GM20431 (cell line): ENCODE measurements at regions not wholly inside any gene's neighbourhood (a gene's known extent, or its start where the extent isn't known, plus 50 kb on each side); places are given as distances from the start of the nearest gene placed in this dataset.

Source experiments
- in situ Hi-C: fragments of 300-500 bp; cut with MseI, MboI; formaldehyde crosslinking; loops from one replicate; pipeline ENCODE4 v1.15.0; 2020; ENCODE audit warnings: low sequenced_read_pairs; ENCODE audit not compliant: unreplicated experiment

DNA sequence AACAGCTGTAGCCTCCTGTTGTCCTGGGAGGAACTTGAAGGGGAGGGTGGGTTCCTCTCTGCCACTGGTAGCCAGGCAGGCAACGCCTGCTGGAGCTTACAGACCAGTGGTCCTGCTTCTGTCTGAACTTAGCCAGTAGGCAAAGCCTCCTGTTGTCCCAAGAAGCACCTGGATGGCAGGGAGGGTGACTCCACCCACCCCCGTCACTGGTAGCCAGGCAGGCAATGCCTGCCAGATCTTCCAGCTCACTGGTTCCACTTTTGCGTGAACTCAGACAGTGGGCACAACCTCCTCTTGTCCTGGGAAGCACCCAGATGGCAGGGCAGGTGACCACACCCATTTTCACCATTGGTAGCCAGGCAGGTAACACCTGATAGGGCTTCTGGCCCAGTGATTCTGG is 203.5 kb upstream of the DIPK2B start:
- in situ Hi-C loops, result loop anchor here (25.0 kb wide), 1 partner anchor 92 kb away; no protein-coding TSS in a partner anchor

DNA sequence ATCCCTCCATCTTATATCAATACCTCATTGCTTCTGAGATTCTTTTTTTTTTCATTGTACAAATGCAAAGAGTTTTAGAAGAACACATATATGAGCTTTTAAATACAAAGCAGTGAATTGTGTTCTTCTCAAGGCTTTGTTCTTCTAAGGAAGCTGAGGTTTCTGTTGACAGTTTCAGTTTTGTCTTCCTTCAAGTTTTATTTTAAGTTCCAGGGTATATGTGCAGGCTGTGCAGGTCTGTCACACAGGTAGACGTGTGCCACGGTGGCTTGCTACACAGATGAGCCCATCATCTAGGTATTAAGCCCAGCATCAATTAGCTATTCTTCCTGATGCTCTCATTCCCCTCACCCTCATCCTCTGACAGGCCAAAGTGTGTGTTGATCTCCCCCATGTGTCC is 201.2 kb upstream of the DIPK2B start:
- in situ Hi-C loops, result loop anchor here (25.0 kb wide), 1 partner anchor 90 kb away; no protein-coding TSS in a partner anchor

DNA sequence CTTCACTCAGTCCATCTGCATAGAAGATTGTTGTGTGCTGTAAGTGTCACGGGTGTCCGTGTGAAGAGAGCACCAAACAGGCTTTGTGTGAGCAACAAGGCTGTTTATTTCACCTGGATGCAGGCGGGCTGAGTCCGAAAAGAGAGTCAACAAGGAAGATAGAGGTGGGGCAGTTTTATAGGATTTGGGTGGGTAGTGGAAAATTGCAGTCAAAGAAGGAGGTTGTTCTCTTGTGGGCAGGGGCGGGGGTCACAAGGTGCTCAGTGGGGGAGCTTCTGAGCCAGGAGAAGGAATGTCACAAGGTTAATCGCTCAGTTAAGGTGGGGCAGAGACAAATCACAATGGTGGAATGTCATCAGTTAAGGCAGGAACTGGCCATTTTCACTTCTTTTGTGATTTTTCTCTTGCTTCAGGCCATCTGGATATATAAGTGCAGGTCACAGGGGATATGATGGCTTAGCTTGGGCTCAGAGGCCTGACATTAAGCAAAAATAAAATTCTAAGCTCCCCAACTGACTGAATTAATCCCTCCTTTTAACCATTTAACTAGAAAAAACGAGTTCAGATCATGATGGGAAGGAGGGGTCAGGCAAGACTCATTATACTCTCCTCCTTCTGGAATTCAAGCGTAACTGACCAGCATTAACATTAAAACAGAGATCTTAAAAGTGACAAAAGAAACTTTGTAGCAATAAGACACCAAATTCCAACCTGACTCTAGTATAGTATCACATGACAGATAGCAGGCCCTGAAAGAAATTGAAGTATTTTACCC is 200.5 kb upstream of the DIPK2B start:
- in situ Hi-C loops, result loop anchor here (25.0 kb wide), 1 partner anchor 89 kb away; no protein-coding TSS in a partner anchor

DNA sequence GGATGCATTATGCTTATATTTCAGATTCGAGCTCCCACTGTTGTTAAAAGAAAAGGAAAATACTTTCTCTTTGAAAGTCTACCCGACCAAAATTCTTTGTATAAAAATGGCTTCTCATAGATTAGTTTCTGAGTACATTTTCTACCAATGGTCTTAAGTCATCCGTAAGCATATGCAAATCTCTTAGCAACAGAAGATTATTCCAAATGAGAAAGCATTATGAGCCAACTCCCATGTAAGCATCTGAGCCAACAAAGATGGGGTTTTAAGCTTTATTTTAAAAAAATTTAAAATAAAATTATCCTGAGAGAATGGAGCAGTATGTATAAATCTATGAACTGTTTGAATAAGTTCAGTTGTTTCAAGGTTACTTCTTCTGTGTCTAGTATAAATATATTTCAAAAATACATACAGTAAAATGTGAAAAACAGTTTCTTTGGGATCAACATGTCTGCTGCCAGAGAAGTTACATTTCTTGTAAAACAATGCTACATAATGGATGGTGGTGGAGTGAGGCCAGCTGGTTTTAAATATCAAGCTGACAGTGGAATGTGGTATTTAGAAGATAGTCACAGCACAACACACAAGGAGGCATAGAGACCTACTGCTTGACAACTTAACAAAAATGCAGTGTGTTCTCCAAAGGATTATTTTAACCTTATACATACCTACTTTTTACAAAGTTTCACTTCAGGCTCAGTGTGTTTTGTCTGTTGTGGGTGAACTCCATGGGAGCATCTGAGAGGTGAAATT is 199.5 kb upstream of the DIPK2B start:
- in situ Hi-C loops, result loop anchor here (25.0 kb wide), 1 partner anchor 88 kb away; no protein-coding TSS in a partner anchor

DNA sequence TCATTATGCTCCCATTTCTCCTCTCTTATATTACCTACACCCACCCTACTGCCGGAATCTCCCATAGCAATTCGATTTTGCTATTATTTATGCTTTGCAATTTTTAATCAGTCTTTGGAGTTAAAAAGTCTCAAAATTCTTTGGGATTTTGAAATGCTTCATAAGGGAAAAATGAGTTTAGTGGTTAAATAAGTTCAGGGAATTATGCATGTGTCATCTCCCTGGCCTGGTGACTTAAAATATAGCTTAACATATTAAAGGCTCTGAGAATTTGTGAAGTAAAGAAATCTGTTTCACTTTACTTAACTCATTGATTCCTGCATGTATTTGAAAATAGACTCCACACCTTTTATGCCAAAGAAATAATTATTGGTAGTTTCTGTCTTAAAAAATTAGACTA is 185.1 kb upstream of the DIPK2B start:
- in situ Hi-C loops, result no loop called here

DNA sequence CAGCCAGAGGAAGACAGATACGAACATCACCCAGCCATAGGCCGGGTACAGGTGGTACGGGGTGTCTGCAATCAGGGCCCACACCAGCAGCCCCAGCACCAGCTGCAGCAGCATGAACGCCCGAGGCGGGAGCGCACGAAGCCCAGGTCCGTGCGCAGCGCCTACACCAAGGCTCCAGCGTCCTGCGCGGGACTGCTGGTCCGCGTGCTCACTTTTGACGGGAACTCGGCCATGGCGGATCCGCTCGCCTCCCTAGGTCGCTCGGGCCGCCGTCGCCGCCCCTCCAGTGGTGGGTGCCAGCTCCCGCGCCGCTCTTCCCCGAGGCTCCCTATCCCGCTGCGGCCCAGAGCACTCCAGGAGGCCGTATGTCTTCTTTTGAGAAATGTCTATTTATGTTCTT is 181.2 kb upstream of the DIPK2B start:
- in situ Hi-C loops, result no loop called here

DNA sequence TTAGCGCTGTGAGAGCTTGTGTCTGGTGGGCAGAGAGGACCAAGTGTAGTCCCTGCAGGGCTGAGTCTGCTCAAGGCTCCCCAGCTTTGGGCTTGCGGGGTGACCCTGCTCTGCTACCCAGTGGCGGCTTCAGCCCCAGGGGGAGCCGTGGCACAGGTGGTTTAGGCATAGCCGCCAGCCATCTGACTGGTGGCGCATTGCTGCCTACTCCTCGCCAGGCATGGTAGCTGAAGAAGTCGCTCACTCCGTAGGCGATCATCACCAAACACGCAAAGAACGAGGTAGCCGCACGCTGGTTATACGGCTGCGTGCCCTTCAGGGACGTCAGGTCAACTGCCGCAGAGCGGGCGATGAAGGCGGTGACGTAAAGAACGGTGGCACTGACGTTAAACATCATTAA is 180.7 kb upstream of the DIPK2B start:
- in situ Hi-C loops, result no loop called here

DNA sequence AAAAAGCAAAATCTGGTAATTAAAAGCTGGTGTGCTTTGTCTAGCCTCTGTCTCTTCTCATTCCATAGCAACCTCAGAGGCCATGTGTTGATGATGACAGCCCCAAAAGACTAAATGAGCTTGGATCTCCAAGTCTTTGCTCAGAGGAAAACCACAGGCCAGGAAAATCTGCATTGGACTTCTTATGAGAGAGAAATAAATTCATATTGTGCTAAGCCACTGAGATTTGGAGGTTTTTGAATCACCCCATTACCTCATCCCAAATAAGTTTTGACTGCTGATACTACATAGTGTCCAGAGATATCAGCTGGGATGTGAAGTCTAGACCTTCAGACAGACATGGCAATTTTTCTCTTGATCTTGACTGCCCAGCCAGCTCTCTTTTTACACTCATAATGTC is 178.6 kb upstream of the DIPK2B start:
- in situ Hi-C loops, result no loop called here

DNA sequence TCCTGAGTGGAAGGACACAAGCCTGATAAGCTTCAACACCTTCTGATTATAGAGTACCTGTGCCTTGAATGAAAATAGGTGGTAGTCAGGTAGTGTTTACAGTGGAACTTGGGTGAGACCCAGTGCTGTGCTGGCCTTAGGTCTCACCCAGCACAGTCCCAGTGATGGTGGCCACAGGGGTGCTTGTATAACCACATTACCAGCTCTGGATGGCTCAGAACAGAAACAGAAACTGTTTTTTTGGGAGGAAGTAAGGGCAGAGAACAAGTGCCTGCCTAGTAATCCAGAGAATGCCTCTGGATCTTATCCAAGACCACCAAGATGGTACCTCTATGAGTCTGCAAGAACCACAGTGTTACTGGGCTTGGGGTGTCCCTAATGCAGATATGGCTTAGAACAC is 171.5 kb upstream of the DIPK2B start:
- in situ Hi-C loops, result no loop called here

DNA sequence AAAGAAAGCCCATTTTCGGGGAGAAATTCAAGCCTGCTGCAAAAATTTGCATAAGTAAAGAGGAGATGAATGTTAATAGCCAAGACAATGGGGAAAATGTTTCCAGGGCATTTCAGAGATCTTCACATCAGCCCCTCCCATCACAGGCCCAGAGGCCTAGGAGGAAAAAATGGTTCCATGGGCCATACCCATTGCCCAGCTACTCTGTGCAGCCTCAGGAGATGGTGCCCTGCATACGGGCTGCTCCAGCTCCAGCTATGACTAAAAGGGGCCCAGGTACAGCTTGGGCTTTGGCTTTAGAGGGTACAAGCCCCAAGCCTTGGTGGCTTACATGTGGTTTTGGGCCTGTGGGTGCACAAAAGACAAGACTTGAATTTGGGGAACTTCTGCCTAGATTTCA is 168.0 kb upstream of the DIPK2B start:
- in situ Hi-C loops, result no loop called here

DNA sequence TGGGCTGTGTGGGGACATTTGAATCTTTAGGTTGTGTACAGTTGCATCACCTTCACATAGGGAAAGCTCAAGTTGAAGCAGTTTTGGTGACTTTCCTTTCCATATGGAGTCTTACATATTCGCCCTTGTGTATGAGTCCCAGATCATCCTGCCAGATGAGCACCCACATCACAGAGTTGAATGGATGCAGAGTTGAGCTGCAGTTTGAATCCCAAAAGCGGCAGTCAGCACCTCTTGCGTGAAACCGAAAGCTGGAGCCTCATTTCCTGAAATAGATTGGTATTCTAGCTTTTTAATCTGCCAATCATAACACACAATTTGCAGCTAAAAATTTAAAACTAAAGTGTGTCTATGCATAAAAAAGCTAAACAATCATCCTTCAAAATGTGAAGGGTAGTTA is 162.9 kb upstream of the DIPK2B start:
- in situ Hi-C loops, result no loop called here

DNA sequence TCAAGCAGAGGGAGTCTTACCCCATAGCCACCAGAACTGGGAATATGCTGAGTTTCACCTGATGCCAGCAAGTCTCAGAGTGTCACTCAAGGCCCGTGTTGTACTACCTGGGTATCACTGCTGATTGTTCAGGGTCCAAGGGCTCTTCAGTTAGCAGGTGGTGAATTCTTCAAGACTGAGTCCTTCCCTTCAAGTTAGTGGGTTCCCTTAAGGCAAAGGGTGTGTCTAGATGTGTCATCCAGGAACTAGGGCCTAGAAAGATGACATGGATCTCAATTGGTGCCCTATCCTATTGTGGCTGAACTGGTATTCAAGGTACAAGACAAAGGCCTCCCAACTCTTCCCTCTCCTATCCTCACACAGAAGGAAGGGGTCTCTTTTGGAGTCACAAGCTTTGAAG is 159.9 kb upstream of the DIPK2B start:
- in situ Hi-C loops, result no loop called here

DNA sequence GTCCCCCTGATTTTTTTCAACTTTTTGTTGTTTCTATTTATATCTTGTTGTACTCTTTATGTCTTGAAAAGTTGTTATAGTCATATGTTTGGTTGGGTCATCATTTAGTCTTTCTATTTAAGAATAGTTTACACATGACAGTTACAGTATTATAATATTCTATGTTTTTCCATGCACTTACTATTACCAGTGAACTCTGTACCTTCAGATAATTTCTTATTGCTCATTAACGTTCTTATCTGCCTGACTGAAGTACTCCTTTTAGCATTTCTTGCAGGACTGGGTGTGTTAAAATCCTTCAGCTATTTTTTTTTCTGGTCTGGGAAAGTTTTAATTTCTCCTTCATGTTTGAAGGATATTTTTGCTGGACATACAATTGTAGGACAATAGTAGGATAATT is 157.7 kb upstream of the DIPK2B start:
- in situ Hi-C loops, result no loop called here

DNA sequence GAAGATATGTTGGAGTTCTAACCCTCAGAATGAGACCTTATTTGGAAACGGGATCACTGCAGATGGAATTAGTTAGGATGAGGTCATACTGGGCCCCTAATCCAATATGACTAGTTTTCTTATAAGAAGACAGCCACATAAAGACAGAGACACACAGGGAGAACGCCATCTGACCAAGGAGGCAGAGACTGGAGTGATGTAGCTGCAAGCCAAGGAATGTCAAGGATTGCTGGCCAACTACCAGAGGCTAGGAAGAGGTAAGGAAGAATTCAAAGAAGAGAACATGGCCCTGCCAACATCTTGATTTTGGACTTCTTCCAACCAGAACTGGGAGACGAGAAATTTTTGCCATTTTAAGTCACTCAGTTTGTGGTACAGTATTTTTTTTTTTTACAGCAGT is 152.8 kb upstream of the DIPK2B start:
- in situ Hi-C loops, result no loop called here

DNA sequence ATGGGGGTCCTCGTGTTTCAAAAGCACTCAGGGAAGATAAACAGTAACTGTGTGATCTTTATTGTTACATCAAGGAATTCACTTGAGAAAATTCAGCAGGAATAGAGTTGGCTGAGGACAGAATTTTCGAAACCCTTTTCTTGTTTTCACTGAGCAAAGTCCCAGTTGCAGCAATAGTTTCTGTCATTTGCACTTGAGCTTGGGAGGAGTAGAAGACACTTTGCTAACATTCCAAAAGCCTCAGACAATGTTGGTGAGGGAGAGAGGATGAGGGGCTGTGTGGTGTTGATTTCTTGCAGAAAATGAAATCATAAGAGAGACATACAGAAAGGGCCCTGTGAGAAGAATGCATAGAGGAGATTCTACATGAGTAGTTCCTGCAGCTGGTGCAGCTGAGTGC is 151.9 kb upstream of the DIPK2B start:
- in situ Hi-C loops, result no loop called here

DNA sequence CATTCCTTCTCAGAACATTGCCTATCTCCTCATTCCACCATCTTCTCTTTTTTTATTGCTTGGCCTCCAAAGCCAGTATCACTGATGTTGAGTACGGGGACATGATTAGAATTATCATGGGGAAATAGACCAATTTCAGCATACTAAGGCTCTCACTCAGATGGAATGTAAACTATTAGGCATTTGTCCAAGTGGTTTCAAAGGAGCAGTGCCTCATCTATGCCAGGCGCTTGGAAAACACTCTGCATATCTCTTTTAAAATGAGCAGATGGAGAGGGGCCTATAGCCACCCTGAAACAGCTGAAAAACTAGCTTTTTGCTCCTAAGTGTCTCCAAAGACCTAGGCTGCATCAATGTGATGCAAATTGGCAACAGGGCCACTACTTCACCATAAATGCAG is 150.8 kb upstream of the DIPK2B start:
- in situ Hi-C loops, result no loop called here

DNA sequence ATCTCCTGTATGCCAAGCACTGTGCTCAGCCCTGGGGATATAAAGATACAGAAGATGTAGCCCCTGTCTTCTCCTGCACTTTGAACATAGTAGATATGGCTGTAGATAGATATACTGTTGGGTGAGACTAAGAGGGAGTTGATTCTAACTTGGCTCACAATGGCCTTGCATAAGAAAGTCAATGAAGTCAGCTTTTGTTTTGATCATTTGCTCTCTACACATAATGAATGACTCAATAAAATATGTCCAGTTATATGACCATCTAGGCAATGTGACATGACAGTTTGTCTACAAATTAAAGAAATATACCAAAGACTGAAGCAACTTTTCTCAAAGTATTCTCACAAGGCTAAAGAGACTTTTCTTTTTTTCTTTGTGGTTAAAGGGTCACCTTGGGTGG is 147.6 kb upstream of the DIPK2B start:
- in situ Hi-C loops, result no loop called here

DNA sequence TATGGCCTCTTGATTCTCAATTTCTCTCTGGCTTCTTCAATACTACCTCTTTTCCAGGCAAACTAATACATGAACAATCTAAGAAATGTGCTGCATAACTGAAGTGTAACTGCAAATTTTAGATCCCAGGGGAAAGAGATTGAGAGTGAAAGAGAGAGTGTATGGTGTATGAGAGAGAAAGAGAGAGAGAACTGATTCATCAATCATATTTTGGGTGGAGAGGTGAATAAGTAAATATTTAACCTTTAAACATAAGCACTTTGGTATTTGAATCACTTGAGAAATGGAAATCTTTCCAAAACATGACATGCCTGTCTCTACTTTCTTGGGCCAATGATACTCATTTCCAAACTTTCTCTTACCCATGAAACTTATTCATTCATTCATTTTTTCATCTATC is 147.2 kb upstream of the DIPK2B start:
- in situ Hi-C loops, result no loop called here

DNA sequence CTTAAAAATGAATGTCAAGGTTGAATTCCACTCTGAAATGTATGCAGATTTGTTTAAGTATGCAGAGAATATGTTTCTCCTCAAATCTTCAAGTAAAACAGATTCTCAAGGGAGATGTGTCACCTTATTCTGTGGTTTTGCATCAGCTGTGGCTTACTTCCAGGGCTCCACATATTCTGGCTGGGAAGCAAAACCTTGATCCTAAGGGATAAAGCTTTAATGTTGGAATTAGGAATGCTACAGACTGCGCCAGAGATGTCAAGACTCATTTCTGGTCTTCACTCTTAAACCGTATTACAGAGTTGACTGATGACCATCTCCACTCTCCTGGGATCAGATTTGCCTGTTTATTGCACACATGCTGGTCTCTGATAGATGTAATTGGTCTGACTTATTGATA is 143.9 kb upstream of the DIPK2B start:
- in situ Hi-C loops, result no loop called here

DNA sequence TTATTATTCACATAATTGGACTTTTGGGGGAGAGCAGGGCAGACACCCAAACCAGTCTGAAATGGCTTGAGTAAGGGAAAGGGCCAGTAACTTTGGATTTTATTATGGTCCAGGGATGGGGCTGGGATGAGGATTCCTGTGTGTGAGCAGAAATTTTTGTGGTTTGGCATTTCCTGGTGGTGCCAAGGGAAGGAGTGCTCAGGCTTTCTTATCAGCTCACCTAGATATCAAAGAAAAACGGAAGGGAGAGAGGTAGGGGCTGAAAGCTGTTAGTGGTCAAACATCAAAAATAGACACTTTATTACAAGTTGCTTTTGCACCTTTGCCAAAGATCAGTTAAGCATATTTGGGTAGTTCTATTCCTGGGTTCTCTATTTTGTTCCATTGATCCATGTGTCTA is 128.5 kb upstream of the DIPK2B start:
- in situ Hi-C loops, result no loop called here

DNA sequence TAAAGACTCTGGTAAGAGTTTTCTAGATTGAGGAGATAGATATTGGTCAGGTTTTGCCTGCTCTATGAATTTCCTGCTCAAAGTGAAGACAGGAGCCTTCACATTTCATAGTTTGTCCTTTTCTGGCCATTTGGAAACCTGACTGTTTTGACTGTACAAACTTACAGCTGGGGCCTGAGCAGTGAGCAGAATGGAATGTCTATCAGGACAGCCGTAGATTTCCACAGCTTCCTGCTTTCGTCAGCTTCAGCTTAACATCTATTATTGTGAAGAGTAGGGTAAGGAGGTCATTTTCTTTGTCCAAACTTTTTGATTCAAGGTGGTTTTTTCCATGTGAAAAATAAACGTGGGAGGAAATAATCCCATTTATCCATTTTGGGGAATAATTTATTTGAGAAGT is 124.3 kb upstream of the DIPK2B start:
- in situ Hi-C loops, result loop anchor here (25.0 kb wide), 1 partner anchor 87 kb away; no protein-coding TSS in a partner anchor
